ENCODE measurements at regions not wholly inside any gene's neighbourhood (a gene's known extent, or its start where the extent isn't known, plus 50 kb on each side); places are given as distances from the start of the nearest gene placed in this dataset.

DNA sequence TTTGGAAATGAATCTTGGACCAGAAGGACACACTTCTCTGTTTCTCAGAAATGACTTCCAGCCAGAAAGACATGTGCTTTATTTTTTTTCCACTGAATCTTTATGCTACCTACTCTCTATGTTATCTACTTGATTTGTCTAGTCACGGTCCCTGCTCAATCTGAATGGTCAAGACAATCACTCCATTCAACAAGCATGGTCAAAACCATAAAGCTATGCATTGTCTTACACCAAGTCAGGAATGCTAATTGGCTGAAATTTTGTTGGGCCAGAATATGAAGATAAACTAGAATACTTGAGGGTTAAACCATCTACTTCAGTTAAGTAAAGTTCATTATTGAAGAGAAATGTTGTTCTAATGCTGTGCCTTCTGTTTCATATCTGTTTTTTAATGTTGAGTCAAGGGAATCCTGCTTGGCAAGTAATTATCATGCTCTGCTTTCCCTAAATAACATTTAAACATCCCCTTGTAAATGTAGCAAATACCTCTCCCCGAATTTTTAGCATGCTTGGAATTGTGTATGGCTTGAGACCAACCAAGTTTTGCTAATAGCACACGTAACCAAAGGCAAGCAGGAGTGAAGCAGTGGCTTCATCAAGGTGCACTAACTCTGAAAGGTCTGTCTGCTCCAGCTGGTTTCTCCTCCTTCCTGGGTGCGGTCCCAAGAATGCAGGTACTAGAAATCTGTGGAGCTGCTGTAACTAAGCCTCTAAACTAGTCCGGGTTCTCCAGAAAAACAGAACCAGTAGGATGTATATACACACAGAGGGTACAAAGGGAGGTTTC is 190.3 kb upstream of the CDYL start:
- TF ChIP-seq EZH2 (IDR thresholded peaks at IDR 0.05; ENCODE audit: low read depth, unreplicated experiment) (no peak), CREB1 (CRISPR knock-in tag; IDR thresholded peaks at IDR 0.05; ENCODE audit: low read depth) (no peak), POLR2AphosphoS5 (IDR thresholded peaks at IDR 0.05; ENCODE audit: low read depth) (no peak), EZH2phosphoT487 (IDR thresholded peaks at IDR 0.05; ENCODE audit: unreplicated experiment) (no peak), JUNB (IDR thresholded peaks at IDR 0.05; ENCODE audit: unreplicated experiment) (no peak)
- TF ChIP-seq, protein P1, sequence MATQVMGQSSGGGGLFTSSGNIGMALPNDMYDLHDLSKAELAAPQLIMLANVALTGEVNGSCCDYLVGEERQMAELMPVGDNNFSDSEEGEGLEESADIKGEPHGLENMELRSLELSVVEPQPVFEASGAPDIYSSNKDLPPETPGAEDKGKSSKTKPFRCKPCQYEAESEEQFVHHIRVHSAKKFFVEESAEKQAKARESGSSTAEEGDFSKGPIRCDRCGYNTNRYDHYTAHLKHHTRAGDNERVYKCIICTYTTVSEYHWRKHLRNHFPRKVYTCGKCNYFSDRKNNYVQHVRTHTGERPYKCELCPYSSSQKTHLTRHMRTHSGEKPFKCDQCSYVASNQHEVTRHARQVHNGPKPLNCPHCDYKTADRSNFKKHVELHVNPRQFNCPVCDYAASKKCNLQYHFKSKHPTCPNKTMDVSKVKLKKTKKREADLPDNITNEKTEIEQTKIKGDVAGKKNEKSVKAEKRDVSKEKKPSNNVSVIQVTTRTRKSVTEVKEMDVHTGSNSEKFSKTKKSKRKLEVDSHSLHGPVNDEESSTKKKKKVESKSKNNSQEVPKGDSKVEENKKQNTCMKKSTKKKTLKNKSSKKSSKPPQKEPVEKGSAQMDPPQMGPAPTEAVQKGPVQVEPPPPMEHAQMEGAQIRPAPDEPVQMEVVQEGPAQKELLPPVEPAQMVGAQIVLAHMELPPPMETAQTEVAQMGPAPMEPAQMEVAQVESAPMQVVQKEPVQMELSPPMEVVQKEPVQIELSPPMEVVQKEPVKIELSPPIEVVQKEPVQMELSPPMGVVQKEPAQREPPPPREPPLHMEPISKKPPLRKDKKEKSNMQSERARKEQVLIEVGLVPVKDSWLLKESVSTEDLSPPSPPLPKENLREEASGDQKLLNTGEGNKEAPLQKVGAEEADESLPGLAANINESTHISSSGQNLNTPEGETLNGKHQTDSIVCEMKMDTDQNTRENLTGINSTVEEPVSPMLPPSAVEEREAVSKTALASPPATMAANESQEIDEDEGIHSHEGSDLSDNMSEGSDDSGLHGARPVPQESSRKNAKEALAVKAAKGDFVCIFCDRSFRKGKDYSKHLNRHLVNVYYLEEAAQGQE (IDR thresholded peaks at IDR 0.05; ENCODE audit: unreplicated experiment): no peak
- TF ChIP-seq, protein P2, sequence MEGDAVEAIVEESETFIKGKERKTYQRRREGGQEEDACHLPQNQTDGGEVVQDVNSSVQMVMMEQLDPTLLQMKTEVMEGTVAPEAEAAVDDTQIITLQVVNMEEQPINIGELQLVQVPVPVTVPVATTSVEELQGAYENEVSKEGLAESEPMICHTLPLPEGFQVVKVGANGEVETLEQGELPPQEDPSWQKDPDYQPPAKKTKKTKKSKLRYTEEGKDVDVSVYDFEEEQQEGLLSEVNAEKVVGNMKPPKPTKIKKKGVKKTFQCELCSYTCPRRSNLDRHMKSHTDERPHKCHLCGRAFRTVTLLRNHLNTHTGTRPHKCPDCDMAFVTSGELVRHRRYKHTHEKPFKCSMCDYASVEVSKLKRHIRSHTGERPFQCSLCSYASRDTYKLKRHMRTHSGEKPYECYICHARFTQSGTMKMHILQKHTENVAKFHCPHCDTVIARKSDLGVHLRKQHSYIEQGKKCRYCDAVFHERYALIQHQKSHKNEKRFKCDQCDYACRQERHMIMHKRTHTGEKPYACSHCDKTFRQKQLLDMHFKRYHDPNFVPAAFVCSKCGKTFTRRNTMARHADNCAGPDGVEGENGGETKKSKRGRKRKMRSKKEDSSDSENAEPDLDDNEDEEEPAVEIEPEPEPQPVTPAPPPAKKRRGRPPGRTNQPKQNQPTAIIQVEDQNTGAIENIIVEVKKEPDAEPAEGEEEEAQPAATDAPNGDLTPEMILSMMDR (conservative IDR thresholded peaks at IDR 0.05; ENCODE audit: low read depth in 2 of 2): no peak
- TF ChIP-seq, protein P3, sequence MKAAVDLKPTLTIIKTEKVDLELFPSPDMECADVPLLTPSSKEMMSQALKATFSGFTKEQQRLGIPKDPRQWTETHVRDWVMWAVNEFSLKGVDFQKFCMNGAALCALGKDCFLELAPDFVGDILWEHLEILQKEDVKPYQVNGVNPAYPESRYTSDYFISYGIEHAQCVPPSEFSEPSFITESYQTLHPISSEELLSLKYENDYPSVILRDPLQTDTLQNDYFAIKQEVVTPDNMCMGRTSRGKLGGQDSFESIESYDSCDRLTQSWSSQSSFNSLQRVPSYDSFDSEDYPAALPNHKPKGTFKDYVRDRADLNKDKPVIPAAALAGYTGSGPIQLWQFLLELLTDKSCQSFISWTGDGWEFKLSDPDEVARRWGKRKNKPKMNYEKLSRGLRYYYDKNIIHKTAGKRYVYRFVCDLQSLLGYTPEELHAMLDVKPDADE (IDR thresholded peaks at IDR 0.05): no peak

Measured in GM23338 (cell line).